HS-5 (cell line): ENCODE measurements at regions not wholly inside any gene's neighbourhood (a gene's known extent, or its start where the extent isn't known, plus 50 kb on each side); places are given as distances from the start of the nearest gene placed in this dataset.
A peak's percentile ranks its signal among the peaks of the same experiment; 100 is the strongest.

Source experiments
- DNase-seq: peaks from one replicate; pipeline ENCODE4 v3.0.0-alpha.2; 2012; ENCODE audit warnings: low read depth

- no peak for DNase-seq
Measured at GRCh38 chr5:158644301-158644700, 455.4 kb downstream of the EBF1 start.

- DNase-seq = no peak
Measured at GRCh38 chr5:158643840-158644239, 455.9 kb downstream of the EBF1 start.

GRCh38 chr5:158642879-158643278 lies 456.8 kb downstream of the EBF1 start:
- DNase-seq = no peak

GRCh38 chr5:158641016-158641415 lies 458.7 kb downstream of the EBF1 start:
- DNase-seq = no peak

GRCh38 chr5:158640593-158640980 lies 459.1 kb downstream of the EBF1 start:
- peak; percentile 25 for DNase-seq

GRCh38 chr5:158639881-158640592 lies 459.7 kb downstream of the EBF1 start:
- DNase-seq = peak; percentile 35

GRCh38 chr5:158638396-158638795 lies 461.3 kb downstream of the EBF1 start:
- DNase-seq = no peak

GRCh38 chr5:158637039-158637438 lies 462.7 kb downstream of the EBF1 start:
- no peak for DNase-seq

GRCh38 chr5:158635565-158635964 lies 464.2 kb downstream of the EBF1 start:
- DNase-seq = no peak

GRCh38 chr5:158634714-158635113 lies 465.0 kb downstream of the EBF1 start:
- peak; percentile 23 for DNase-seq

GRCh38 chr5:158629591-158630312 lies 470.0 kb downstream of the EBF1 start:
- DNase-seq = no peak

- peak; percentile 22 for DNase-seq
Measured at GRCh38 chr5:158626718-158627117, 473.0 kb downstream of the EBF1 start.

- DNase-seq = no peak
Measured at GRCh38 chr5:158623971-158624370, 475.7 kb downstream of the EBF1 start.

GRCh38 chr5:158621391-158621790 lies 478.3 kb downstream of the EBF1 start:
- no peak for DNase-seq

- no peak for DNase-seq
Measured at GRCh38 chr5:158619083-158619788, 480.5 kb downstream of the EBF1 start.

- DNase-seq = no peak
Measured at GRCh38 chr5:158618256-158618655, 481.5 kb downstream of the EBF1 start.

GRCh38 chr5:158616707-158617106 lies 483.0 kb downstream of the EBF1 start:
- DNase-seq = no peak

- DNase-seq = no peak
Measured at GRCh38 chr5:158614951-158615350, 484.8 kb downstream of the EBF1 start.

GRCh38 chr5:158611581-158611980 lies 488.1 kb downstream of the EBF1 start:
- DNase-seq = no peak

GRCh38 chr5:158610051-158610415 lies 489.7 kb downstream of the EBF1 start:
- no peak for DNase-seq

GRCh38 chr5:158609333-158610050 lies 490.2 kb downstream of the EBF1 start:
- no peak for DNase-seq

- DNase-seq = no peak
Measured at GRCh38 chr5:158607088-158607487, 492.6 kb downstream of the EBF1 start.
